IPS-18a (cell line): ENCODE measurements at regions not wholly inside any gene's neighbourhood (a gene's known extent, or its start where the extent isn't known, plus 50 kb on each side); places are given as distances from the start of the nearest gene placed in this dataset.
A peak's percentile ranks its signal among the peaks of the same experiment; 100 is the strongest.
"Not testable (repeated sequence)": the region's sequence is repeated elsewhere in the genome, so short reads cannot be mapped to it uniquely, and the experiment has no call there.

ENCODE experiments used
- H3K27ac ChIP-seq: one replicate; pipeline ENCODE4 v1.5.1; 2013; ENCODE audit warnings: low read length
- H3K27me3 ChIP-seq: one replicate; pipeline ENCODE4 v1.6.1; 2013; ENCODE audit warnings: mild to moderate bottlenecking, low read length; ENCODE audit not compliant: control insufficient read depth, insufficient read depth
- H3K36me3 ChIP-seq: one replicate; pipeline ENCODE4 v1.6.1; 2013; ENCODE audit warnings: low read depth, low read length; ENCODE audit not compliant: control insufficient read depth
- H3K4me1 ChIP-seq: one replicate; pipeline ENCODE4 v1.6.1; 2013; ENCODE audit warnings: low read depth, low read length; ENCODE audit not compliant: control insufficient read depth
- H3K4me3 ChIP-seq: one replicate; pipeline ENCODE4 v1.5.1; 2013; ENCODE audit warnings: low read length
- H3K9ac ChIP-seq: one replicate; pipeline ENCODE4 v1.6.1; 2013; ENCODE audit warnings: mild to moderate bottlenecking, low read length, moderate library complexity
- H3K9me3 ChIP-seq: one replicate; pipeline ENCODE4 v1.6.1; 2013; ENCODE audit warnings: low read depth, low read length; ENCODE audit not compliant: control insufficient read depth

GRCh38 chr21:19537116-19537515, 1133.5 kb upstream of the TMPRSS15 start:
- Histone ChIP-seq H3K27me3 (no peaks in the 10 kb centered on the region), H3K4me1 (no peaks in the 10 kb centered on the region), H3K36me3 (no peaks in the 10 kb centered on the region), H3K4me3 (no peak overlapping the region), H3K9me3 (no peaks in the 10 kb centered on the region), H3K9ac (no peak overlapping the region), H3K27ac (no peak overlapping the region)

DNA sequence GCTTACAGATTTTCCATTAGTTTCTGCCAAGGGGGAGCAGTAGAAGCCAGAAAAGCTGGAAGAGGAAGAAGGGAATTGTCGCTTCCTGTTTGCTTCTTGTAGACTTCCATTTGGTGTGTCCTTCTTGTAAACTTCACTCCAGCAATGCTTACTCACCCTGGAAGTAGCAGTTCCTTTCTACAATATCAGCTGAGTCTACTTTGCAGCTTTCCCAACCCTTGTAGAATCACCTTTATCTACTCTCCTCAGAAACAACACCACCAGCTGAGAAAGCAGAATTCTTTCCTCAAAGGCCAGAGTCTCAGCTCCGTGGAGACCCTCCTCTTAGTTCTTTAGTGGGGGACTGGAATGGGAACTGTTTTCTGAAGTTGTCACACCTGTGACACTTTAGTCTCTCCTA, 1136.7 kb upstream of the TMPRSS15 start:
- H3K4me3 ChIP-seq = no peak overlapping the region
- no peak overlapping the region for H3K9ac ChIP-seq
- H3K4me1 ChIP-seq = no peaks in the 10 kb centered on the region
- H3K27ac ChIP-seq = no peak overlapping the region
- H3K9me3 ChIP-seq = peaks cover 5% of the 10 kb centered on the region
- no peaks in the 10 kb centered on the region for H3K36me3 ChIP-seq
- H3K27me3 ChIP-seq = no peaks in the 10 kb centered on the region

DNA sequence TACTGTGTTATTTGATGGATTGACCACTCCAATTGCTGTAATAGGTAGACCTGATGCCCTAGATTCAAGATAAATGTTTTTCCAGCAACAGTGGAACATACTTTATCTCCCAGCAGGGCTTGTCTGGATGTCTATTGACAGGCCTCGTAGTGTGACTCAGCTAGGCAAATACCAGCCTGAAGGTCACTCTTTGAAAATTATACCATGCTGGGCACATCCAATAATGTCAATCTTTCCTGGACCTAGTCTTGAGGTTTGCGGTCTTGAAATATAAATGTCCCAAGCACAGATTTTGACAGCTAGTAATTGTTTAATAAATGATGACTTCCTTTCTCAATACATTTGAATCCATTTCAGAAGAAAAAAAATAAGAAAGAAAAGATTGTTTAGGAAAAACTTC, 1138.0 kb upstream of the TMPRSS15 start:
- Histone ChIP-seq H3K27me3 (no peaks in the 10 kb centered on the region), H3K4me3 (no peak overlapping the region), H3K27ac (no peak overlapping the region), H3K36me3 (no peaks in the 10 kb centered on the region), H3K9ac (no peak overlapping the region), H3K9me3 (peaks cover 7% of the 10 kb centered on the region), H3K4me1 (no peaks in the 10 kb centered on the region)

- H3K4me1 ChIP-seq, H3K9ac ChIP-seq, H3K9me3 ChIP-seq, H3K27me3 ChIP-seq, H3K36me3 ChIP-seq, H3K27ac ChIP-seq, H3K4me3 ChIP-seq: not testable (repeated sequence)
Observed at GRCh38 chr21:19544493-19544892, 1140.9 kb upstream of the TMPRSS15 start.

DNA sequence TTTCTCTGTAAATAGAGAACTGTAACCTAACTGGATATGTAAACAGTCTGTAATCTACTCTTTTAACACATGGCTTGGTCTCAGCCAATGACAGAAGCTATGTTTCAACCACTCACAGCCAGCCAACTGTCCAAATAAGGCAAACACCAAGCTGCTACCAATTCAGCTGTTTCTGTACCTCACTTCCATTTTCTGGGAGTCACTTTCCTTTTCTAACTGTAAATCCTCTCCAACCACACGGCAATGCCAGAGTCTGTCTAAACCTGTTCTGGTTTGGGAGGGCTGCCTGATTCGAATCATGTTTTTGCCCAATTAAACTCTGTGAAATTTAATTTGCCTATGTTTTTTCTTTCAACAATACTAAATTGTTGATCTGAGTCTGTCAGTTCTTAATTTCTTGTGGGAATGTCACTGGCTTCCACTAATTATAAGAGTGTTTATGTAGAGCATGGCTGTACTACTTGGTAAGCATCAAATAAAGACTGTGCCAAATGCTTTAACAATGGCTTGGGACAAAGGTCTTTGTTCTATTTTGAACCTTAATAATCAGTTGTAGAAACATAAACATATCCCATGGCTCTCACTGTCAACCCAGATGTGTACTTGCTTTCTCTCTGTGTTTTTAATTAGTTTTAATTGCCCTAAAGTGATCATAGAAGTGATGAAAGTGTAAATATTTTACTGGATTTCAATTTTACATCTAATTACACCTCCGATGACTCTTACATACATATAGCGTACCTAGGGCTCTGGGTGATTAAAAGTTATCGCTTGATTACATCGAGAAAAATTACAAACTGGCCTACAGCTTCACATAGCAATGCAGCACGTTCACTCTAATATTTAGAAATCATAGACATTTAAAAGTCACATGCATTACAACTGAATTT, 1144.6 kb upstream of the TMPRSS15 start:
- H3K27me3 ChIP-seq = no peaks in the 10 kb centered on the region
- no peaks in the 10 kb centered on the region for H3K36me3 ChIP-seq
- no peak overlapping the region for H3K27ac ChIP-seq
- H3K9me3 ChIP-seq = peaks cover 13% of the 10 kb centered on the region
- H3K4me3 ChIP-seq = no peak overlapping the region
- no peak overlapping the region for H3K9ac ChIP-seq
- H3K4me1 ChIP-seq = peaks cover 8% of the 10 kb centered on the region

DNA sequence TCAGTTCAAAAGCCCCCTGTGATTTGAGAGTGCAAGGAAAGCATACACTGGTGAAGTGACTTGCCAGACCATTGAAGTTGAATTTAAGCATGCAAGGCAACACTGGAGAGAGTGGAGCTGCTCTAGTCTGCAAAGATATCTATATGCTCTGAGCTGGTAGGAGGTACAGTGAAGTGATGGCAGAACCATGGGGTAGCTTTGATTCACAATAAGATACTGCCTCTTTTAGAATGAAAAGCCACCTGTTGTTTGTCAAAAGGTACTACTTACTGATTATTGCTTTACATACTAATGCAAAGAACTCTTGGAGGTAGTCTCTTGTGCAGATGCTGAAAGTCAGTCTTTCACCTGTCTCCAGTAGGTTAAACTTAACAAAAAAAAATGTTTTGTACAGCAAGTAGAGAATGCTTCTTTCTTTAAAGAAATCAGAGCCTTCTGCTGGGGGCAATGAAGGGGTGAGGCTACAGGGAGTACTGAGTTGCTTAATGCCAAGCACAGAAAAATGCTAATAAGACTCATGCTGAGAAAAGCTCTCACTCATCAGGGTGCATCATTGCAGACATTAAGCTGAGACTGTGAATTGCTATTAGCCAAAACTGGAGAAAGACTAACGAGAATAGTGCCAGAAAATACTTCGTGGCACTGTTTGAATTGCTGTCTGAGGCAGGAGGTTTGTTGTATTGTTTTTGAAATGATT, 1150.5 kb upstream of the TMPRSS15 start:
- H3K9me3 ChIP-seq = peaks cover 6% of the 10 kb centered on the region
- no peaks in the 10 kb centered on the region for H3K27me3 ChIP-seq
- no peaks in the 10 kb centered on the region for H3K36me3 ChIP-seq
- H3K27ac ChIP-seq = no peak overlapping the region
- H3K4me1 ChIP-seq = peaks cover 39% of the 10 kb centered on the region
- peak overlapping the region; percentile 38 for H3K4me3 ChIP-seq
- no peak overlapping the region for H3K9ac ChIP-seq

- Histone ChIP-seq H3K4me1 (peaks cover 39% of the 10 kb centered on the region), H3K9me3 (peaks cover under 1% of the 10 kb centered on the region), H3K36me3 (no peaks in the 10 kb centered on the region), H3K27ac (no peak overlapping the region), H3K27me3 (no peaks in the 10 kb centered on the region), H3K4me3 (no peak overlapping the region), H3K9ac (no peak overlapping the region)
Observed at GRCh38 chr21:19557046-19557445, 1153.5 kb upstream of the TMPRSS15 start.

- Histone ChIP-seq H3K27ac (no peak overlapping the region), H3K36me3 (no peaks in the 10 kb centered on the region), H3K4me3 (no peak overlapping the region), H3K4me1 (peaks cover 37% of the 10 kb centered on the region), H3K9ac (no peak overlapping the region), H3K27me3 (no peaks in the 10 kb centered on the region), H3K9me3 (no peaks in the 10 kb centered on the region)
Observed at GRCh38 chr21:19557488-19557887, 1153.9 kb upstream of the TMPRSS15 start.

DNA sequence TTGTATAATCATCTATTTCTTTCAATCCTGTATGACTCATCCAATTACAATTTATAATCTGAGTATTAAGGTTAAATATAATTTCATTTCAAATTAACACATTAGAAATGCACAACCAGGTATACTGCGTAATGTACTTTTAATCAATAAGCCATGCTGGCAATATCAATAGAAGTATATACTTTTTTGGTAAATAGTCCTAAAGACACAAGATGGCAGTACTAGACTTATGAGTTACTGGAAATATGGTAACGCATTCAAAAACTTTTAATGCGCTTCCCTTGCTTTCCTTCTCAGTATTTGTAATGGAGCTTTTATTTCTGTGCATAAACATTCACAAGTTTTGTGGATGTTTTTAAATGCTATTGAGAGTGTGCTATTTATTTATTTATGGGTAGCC, 1162.0 kb upstream of the TMPRSS15 start:
- Histone ChIP-seq H3K9me3 (no peaks in the 10 kb centered on the region), H3K4me1 (no peaks in the 10 kb centered on the region), H3K27me3 (no peaks in the 10 kb centered on the region), H3K9ac (no peak overlapping the region), H3K36me3 (no peaks in the 10 kb centered on the region), H3K4me3 (no peak overlapping the region), H3K27ac (no peak overlapping the region)

DNA sequence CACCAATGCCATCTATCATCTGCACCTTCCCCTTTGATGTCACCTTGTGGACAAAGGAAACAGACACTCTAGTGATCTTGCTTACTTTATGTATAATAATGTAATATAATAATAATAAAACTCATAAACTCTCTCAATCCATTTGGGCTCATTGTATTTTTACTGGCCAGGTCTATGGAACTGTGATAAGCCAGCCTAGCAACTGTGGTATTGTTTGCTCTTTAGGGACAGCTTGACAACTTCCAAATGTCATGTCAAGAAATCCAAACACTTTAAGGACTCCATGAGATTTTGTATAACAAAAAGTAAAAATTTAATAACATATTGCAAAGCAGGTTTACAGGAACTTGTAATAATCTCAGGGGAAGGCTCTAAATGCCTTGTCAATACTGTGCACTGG, 1163.4 kb upstream of the TMPRSS15 start:
- no peak overlapping the region for H3K9ac ChIP-seq
- no peak overlapping the region for H3K4me3 ChIP-seq
- H3K27me3 ChIP-seq = no peaks in the 10 kb centered on the region
- no peak overlapping the region for H3K27ac ChIP-seq
- H3K9me3 ChIP-seq = no peaks in the 10 kb centered on the region
- no peaks in the 10 kb centered on the region for H3K4me1 ChIP-seq
- H3K36me3 ChIP-seq = no peaks in the 10 kb centered on the region

DNA sequence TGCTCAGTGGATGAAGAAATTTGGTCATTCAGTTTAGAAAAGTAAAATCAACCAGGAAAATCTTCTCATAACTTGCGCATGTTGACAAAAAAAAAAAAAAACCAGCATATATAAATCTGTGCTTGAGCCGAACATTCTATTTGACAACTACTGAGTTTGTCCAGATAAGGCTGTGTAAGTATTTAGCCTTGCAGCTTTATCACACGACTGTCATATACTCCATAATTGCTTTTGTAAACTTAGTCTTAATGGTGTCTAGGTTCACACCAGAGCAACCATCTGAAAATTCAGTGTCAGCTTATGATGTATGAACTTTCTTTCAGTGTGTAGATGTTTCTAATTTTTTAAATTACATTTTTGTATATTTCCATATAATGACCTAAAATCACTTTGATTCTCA, 1173.8 kb upstream of the TMPRSS15 start:
- no peak overlapping the region for H3K9ac ChIP-seq
- no peaks in the 10 kb centered on the region for H3K36me3 ChIP-seq
- no peaks in the 10 kb centered on the region for H3K9me3 ChIP-seq
- no peak overlapping the region for H3K27ac ChIP-seq
- no peaks in the 10 kb centered on the region for H3K27me3 ChIP-seq
- no peak overlapping the region for H3K4me3 ChIP-seq
- no peaks in the 10 kb centered on the region for H3K4me1 ChIP-seq

- no peaks in the 10 kb centered on the region for H3K27me3 ChIP-seq
- H3K9me3 ChIP-seq = no peaks in the 10 kb centered on the region
- no peaks in the 10 kb centered on the region for H3K4me1 ChIP-seq
- no peak overlapping the region for H3K9ac ChIP-seq
- H3K4me3 ChIP-seq = no peak overlapping the region
- no peaks in the 10 kb centered on the region for H3K36me3 ChIP-seq
- H3K27ac ChIP-seq = no peak overlapping the region
Observed at GRCh38 chr21:19590044-19590443, 1186.5 kb upstream of the TMPRSS15 start.
